LoVo (cell line): ENCODE measurements at regions not wholly inside any gene's neighbourhood (a gene's known extent, or its start where the extent isn't known, plus 50 kb on each side); places are given as distances from the start of the nearest gene placed in this dataset.
"Not testable (repeated sequence)": the region's sequence is repeated elsewhere in the genome, so short reads cannot be mapped to it uniquely, and the experiment has no call there.

Source experiments
- DNase-seq: peaks from one replicate; pipeline ENCODE4 v3.0.0-alpha.2; 2016; ENCODE audit warnings: low spot score

- DNase-seq, result no peak
Measured at GRCh38 chr12:91672130-91672529, 473.5 kb downstream of the BTG1 start.

- DNase-seq, result peak; percentile 83
Measured at GRCh38 chr12:91667694-91668093, 478.0 kb downstream of the BTG1 start.

DNA sequence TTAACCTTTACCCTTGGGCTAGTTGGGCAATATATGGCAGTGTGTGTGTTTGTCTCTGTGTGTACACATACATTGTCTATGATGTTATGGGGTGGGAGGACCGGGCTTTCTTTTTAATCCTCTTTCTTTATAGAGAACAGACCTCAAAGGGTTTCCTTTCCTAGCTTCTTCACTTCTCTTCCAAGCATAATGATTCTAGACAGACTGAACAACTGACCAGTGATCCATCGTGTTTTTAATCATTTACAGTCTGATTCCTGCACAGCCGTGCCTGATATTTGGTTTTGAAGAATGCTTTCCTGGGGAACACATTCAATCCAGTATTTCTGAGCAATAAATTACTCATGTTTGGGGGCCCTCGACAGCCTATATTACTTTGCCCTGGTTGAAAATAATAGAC is 481.1 kb upstream of the DCN start:
- DNase-seq, result no peak

DNA sequence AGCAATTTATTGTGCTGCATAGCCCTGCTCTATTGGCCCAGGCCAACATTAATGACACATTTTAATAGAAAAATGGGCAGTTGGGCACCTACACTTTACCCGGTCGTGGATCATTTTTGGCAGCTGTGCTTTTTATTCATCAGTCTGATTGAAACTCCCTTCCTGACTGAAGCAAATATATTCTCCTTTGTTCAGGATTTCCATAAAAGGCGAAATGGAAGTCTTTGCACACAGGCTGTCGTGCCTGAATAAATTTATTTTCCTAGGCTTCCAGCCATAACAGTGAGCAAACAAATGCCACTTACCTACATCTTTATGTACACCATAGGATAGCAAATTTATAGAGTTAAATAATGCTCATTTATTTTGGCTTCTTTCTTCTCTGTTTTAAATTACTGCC is 480.7 kb upstream of the DCN start:
- DNase-seq, result no peak

DNA sequence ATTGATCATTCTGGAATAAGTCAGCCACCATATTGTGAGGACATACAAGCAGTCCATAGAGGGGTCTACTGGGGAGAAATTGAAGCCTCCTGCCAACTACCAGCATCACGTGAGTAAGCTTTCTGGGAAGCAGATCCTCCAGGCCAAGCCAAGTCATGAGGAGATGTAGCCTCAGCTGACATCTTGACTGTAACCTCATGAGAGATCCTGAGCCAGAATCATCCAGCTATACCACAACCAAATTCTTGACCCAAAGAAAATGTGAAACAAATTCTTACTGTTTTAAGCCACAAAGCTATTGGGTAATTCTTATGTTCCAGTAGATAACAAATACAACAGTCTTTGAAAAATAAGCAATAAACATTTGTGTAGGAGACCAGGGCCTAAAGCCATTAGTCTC is 479.4 kb upstream of the DCN start:
- DNase-seq, result no peak

DNA sequence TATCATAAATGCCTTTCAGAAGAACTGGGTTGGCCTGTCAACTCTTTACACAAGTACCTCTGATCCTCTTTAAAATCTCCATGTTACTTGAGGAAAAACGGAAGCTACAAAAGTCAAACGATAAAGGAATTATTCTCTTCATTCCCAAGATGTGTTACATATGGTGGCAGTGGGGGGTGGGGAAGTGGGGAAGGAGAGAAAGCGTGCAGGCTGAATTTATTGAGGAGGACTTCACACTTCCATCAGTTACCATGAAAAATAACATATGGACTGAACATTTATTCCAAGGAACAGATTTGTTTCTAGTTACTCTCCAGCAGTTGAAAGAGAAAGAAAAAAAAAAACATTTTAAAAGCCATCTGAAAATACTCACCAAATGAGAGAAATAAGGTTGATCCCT is 474.4 kb upstream of the DCN start:
- DNase-seq, result no peak

- no peak for DNase-seq
Measured at GRCh38 chr12:91655966-91656365, 473.3 kb upstream of the DCN start.

DNA sequence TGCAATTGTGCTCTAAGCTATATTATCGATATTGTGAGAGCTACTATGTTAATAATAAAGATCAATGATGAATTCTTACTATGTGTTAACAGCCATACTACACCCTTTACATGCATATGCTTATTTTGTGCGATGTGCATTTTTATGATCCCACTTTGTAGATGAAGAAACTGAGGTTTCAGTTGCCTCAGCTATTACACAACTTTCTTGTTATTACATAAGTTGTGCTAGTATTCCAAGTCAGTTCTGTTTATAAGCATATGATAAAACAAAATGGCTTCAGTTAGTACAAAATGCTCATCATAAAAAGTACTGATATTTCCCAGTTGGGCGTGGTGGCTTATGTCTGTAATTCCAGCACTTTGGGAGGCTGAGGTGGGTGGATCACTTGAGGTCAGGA is 471.5 kb upstream of the DCN start:
- DNase-seq, result no peak

DNA sequence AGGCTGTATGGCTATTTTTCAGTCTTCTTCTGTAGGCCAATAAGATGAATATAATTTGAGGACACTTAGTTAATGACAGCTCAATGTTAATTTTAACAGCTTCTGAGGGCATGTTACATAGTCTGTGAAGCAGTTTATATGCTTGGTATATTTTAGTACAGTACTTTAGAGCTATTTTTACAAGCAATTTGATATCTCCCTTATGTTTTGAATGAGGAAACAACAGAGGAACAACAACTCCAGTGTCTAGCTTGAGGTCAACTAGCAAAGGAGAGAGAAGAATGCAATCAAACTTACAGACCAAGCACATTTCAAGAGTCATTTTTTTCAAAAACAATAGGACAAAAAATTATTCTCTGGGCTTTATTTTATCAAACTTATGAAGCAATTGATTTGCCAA is 469.1 kb upstream of the DCN start:
- DNase-seq, result no peak

DNA sequence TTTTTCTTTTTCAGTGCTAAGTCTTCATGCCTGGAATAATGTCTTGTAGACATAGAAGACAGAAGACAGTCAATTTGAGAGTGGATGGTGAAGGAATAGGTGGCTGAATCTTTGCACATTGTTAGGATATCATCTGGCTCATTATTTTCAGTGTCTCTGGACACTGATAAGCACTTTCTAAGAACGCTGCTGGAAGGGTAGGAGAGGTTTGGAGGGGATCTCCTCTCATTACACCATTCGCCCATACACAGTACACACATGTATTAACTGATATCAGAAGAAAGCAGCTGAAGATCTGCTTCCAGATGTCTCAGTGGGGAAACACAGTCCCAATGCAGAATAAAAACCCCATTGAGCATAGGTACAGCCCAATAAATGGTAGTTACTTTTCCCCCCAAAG is 461.1 kb upstream of the DCN start:
- DNase-seq, result no peak

DNA sequence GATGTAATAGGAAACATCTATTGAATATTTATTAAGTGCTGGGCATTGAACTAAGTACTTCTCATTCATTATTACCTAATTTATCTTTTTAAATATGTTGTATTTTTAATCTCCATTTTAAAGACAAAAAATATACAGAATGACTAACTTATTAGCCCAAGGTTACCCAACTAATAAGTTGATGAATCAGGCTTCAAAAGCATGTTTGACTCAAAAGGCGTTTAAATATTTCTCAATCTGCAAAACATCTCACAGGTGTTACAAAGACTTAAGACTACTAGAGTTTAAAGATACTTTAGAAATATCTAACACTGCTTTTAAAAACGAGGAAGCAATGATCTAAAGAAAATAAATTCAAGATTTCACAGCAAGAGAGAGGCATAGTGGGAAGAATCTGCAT is 457.4 kb upstream of the DCN start:
- DNase-seq, result no peak

DNA sequence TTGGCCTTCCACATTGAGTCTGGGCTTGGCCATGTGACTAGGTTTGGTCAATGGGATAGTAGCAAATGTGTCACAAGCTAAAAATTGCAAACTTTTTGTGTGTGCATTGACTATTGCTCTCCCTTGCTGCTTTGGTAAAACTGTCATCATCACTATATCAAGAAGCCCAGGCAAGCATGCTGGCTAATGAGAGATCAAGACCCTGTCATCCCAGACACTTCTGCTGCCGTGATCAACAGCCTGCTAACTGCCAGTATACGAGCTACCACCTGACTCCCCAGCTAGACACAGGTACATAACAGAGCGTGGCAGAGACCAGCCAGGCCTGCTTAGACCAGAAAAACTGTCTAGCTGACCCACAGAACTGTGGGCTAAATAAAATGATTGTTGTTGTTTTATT is 456.7 kb upstream of the DCN start:
- DNase-seq, result no peak

DNA sequence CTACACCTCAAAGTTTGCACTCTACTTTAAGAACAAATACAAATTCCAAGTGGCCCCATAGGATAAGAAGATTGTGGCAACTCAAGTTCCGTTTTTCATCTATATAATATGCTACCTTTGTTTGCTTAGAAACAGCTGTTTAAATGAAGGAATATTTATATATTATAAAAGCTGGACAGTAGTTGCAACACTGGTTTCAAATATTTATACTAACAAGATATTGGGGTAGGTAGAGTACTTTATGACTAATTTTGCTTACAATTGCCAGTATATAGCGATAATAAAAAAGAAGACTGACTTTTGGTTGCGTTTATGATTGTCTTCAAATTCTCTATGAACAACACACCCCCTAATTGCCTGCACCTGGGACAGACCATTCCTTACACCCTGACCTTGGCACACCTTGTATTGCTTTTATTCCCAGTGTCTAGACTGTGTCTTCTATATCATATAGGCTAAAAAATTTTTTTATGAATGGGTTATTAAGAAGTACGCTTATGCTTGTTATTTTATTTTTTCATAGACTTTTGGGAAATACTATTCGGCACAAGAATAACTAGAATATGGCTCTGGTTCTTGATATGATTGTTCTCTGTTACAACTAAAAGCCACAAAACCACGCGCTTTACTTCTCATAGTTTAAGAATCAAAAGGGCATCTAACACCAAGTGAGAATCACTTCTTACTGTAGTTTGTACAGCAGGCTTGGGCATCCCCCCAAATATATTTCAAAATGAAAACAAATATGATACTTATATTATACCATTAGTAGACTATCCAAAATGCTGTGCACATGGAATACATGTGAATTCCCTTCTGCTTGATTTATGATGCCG is 455.4 kb upstream of the DCN start:
- DNase-seq, result no peak

- no peak for DNase-seq
Measured at GRCh38 chr12:91636721-91637120, 454.1 kb upstream of the DCN start.

GRCh38 chr12:91634386-91634713 is 451.7 kb upstream of the DCN start:
- not testable (repeated sequence) for DNase-seq

DNA sequence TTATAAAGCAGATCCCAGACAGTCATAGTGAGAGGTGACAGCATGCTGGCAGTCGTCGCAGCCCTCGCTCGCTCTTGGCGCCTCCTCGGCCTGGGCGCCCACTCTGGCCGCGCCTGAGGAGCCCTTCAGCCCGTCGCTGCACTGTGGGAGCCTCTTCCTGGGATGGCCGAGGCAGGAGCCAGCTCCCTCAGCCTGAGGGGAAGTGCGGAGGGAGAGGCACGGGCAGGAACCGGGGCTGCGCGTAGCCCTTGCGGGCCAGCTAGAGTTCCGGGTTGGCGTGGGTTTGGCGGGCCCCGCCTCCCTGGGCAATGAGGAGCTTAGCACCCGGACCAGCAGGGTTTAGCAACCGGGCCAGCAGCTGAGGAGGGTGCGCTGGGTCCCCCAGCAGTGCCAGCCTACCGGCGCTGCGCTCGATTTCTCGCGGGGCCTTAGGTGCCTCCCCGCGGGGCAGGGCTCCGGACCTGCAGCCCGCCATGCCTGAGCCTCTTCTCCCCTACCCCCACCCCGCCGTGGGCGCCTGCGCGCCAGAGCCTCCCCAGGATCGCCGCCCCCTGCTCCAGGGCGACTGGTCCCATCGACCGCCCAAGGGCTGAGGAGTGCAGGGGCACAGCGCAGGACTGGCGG is 451.2 kb upstream of the DCN start:
- DNase-seq, result no peak

DNA sequence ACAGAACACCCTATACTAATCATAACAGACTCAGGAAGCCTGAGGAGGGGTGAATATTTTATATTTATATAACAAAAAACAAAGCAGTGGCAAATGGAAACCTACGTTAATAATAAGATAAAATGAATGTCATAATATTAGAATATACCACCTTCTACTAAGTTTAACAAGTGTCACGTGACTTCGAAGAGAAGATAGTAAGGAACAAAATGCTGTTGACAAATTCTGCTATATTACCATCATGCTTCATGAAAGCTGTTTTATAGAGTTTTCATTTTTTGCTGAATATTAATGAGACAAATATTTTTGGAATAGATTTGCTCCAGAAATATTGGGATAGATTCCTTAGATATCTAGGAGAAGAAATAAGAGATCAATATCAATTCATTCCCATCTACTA is 450.6 kb upstream of the DCN start:
- DNase-seq, result no peak

GRCh38 chr12:91632042-91632786 is 449.6 kb upstream of the DCN start:
- DNase-seq, result no peak

GRCh38 chr12:91630596-91631293 is 448.1 kb upstream of the DCN start:
- DNase-seq, result no peak

DNA sequence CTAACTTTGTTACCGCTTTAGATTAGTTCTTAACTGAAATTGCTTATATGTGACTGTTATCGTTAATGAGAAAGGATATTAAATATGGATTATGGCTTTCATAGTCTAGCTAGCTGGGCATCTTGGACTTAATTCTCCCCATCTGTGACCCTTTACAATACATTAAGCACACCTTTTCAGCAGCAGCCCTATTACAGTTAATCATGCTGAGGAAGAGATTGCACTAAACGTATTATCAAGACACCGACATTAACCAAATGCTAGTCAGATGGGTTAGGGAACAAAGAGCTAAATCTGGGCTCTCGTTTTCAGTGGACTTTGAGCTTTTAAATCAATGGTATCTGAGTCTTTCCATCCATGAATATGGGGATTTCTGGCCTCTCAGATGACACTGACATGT is 447.5 kb upstream of the DCN start:
- DNase-seq, result no peak

DNA sequence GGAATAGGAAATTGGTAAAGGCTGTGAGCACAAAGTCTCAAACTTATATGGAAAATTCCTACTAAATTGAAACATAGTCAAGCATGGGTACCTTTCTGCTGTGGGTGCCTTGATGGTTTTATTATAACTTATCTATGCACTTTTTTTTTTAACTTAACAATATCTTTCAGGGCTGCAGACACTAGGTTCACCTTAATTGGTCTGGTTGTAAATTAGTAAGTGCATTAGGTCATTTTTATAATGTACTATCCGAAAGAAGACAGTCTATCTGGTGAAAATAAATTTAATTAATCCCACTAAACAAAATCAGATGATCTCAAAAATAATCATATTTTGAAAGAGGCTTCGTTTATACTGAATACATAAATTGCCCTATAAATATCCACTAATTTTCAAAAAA is 446.8 kb upstream of the DCN start:
- DNase-seq, result no peak

- DNase-seq, result no peak
Measured at GRCh38 chr12:91628656-91629055, 446.0 kb upstream of the DCN start.

DNA sequence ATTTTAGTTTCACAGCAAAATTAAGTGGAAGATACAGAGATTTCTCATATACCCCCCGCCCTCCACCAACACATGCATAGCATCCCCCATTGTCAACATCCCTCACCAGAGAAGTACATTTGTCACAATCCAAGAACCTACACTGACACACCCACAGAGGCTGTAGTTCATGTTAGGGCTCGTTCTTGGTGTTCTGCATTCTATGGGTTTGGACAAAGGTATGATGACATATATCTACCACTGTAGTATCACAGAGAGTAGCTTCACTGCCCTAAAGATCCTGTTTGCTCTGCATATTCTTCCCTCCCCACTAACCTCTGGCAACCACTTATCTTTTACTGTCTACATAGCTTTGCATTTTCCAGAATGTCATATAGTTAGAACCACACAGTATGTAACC is 444.6 kb upstream of the DCN start:
- DNase-seq, result no peak
